ENCODE measurements at regions not wholly inside any gene's neighbourhood (a gene's known extent, or its start where the extent isn't known, plus 50 kb on each side); places are given as distances from the start of the nearest gene placed in this dataset.

GRCh38 chr12:90151491-90152015 is 442.9 kb upstream of the ATP2B1 start:
- Histone ChIP-seq H3K27me3 (replicated peaks in 1 of 2; ENCODE audit: control insufficient read depth in 2 of 2, insufficient read depth in 2 of 2, low read length in 1 of 2) (no peaks in the 10 kb centered on the region), H3K36me3 (ENCODE audit: control insufficient read depth in 2 of 2, insufficient read depth in 2 of 2, low read length in 1 of 2) (no peaks in the 10 kb centered on the region), H3K9ac (ENCODE audit: control insufficient read depth, insufficient read depth, low read length) (no peak overlapping the region), H3K4me1 (ENCODE audit: control insufficient read depth, insufficient read depth, low read length) (no peaks in the 10 kb centered on the region), H3K79me2 (ENCODE audit: control insufficient read depth, insufficient read depth, low read length) (no peaks in the 10 kb centered on the region), H3K4me2 (ENCODE audit: control insufficient read depth, insufficient read depth) (no peak overlapping the region), H3K27ac (ENCODE audit: control insufficient read depth, insufficient read depth) (no peak overlapping the region), H3K9me3 (replicated peaks; ENCODE audit: control insufficient read depth, insufficient read depth, low read length) (no peaks in the 10 kb centered on the region), H4K20me1 (ENCODE audit: control insufficient read depth, insufficient read depth) (no peaks in the 10 kb centered on the region), H3K4me3 (no peak overlapping the region), H2AFZ (ENCODE audit: control insufficient read depth, low read depth, low read length) (no peak overlapping the region)
- ATAC-seq (no peak), FAIRE-seq (no peak), DNase-seq (ENCODE audit: low read depth, low spot score) (no peak)
- 40% methylated on average over 3 of the region's 3 CpGs for WGBS (ENCODE audit: insufficient coverage, insufficient replicate concordance, low lambda C conversion rate, missing lambda C conversion rate)
- POLR2A ChIA-PET = no interaction called here
- intact Hi-C loops (cut with micrococcal nuclease; ENCODE audit: unreplicated experiment) = no loop called here
- SMC1A ChIA-PET (ENCODE audit: uncharacterized antibody, unreplicated experiment) = interaction anchor here (2.3 kb wide), 1 partner anchor 20 kb away, joined by 5 read pairs; no protein-coding TSS in a partner anchor
- BruUV-seq (replicated peaks) = no TSS peak
- in situ Hi-C loops (cut with MboI) = no loop called here
- TF ChIP-seq YBX1 (IDR thresholded peaks at IDR 0.05) (no peak), NRF1 (conservative IDR thresholded peaks at IDR 0.05; ENCODE audit: low read depth, low read length) (no peak), NR2C1 (IDR thresholded peaks at IDR 0.05) (no peak), NFYB (IDR thresholded peaks at IDR 0.05; ENCODE audit: insufficient read depth, low read depth, low read length) (no peak), CUX1 (IDR thresholded peaks at IDR 0.05; ENCODE audit: insufficient replicate concordance, low read depth, low read length) (no peak), IRF4 (IDR thresholded peaks at IDR 0.05; ENCODE audit: low read depth, low read length) (no peak), ZNF207 (IDR thresholded peaks at IDR 0.05; ENCODE audit: borderline replicate concordance) (no peak), ASH2L (IDR thresholded peaks at IDR 0.05; ENCODE audit: borderline replicate concordance, low read depth) (no peak), BMI1 (IDR thresholded peaks at IDR 0.05; ENCODE audit: borderline replicate concordance) (no peak), MEF2B (IDR thresholded peaks at IDR 0.05; ENCODE audit: partially characterized antibody, poor library complexity, severe bottlenecking) (no peak), BACH1 (IDR thresholded peaks at IDR 0.05; ENCODE audit: borderline replicate concordance) (no peak)
- RAD21 ChIA-PET (ENCODE audit: unreplicated experiment) = no interaction called here
- CTCF ChIA-PET = no interaction called here

Measured in GM12878 (cell line).